HEK293 (cell line): ENCODE measurements at regions not wholly inside any gene's neighbourhood (a gene's known extent, or its start where the extent isn't known, plus 50 kb on each side); places are given as distances from the start of the nearest gene placed in this dataset.

ENCODE experiments used
- TCF7L2 ChIP-seq: IDR thresholded peaks from 2 replicates; pipeline ENCODE4 v1.6.1; 2011; ENCODE audit warnings: low read depth, mild to moderate bottlenecking, inconsistent platforms, low read length, moderate library complexity, borderline replicate concordance
- ZNF146 ChIP-seq: fragments of 450-650 bp; formaldehyde crosslinking; IDR thresholded peaks from 2 replicates; pipeline ENCODE4 v1.5.1; 2016; ENCODE audit warnings: missing biosample characterization, missing genetic modification characterization
- ZNF76 ChIP-seq: fragments of 450-650 bp; formaldehyde crosslinking; IDR thresholded peaks from 2 replicates; pipeline ENCODE4; 2016; ENCODE audit warnings: low read depth, missing biosample characterization, missing genetic modification characterization, borderline replicate concordance
- ZSCAN16 ChIP-seq: fragments of 450-650 bp; formaldehyde crosslinking; IDR thresholded peaks from 2 replicates; pipeline ENCODE4 v1.5.1; 2016; ENCODE audit warnings: missing biosample characterization, missing genetic modification characterization

- TF ChIP-seq ZNF146 (tag by site-specific recombination), result no peak
- no peak for TF ChIP-seq ZNF76 (tag by site-specific recombination)
- no peak for TF ChIP-seq ZSCAN16
- no peak for TF ChIP-seq TCF7L2
These were observed 254.9 kb upstream of the IGF1R start for GRCh38 chr15:98393471-98393870.
